ENCODE measurements at regions not wholly inside any gene's neighbourhood (a gene's known extent, or its start where the extent isn't known, plus 50 kb on each side); places are given as distances from the start of the nearest gene placed in this dataset.
"Not testable (repeated sequence)": the region's sequence is repeated elsewhere in the genome, so short reads cannot be mapped to it uniquely, and the experiment has no call there.

DNA sequence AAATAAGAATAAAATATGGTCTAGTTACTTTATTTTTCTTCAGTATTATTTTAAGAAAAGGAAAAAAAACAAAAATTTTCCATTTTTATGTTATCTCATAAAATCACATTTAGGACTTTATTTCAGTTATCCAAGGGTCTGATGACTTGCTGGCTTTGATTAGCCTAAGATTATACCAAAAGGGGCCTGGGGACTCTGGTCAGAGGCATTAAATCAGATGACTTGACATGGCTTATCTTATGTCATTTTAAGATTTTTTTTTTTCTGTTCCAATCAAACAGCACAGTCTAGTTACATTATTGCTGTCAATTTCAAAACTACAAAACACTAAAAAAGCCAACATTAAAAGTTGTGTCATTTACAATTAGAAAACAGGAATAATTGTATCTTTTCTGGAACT lies 725.4 kb upstream of the NR2F2 start:
- DNase-seq (ENCODE audit: low read depth), result no peak

DNA sequence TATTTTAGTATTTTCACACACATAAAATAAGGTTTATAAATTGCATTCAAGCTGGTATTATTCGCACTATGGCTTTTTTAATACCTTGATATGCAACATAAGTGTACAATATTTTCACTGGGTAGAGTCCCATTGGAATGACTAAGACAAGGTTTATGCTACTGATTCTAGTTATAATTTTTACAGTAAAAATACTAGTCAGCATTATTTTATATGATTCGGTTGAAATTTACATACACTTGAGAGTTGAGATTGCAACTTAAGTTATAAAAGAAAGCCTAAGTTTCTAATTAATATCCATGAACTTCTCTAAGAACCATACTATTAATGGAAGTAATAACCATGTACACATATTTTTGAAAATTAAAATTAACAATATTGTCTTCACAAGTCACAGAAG lies 723.9 kb upstream of the NR2F2 start:
- no peak for DNase-seq (ENCODE audit: low read depth)

DNA sequence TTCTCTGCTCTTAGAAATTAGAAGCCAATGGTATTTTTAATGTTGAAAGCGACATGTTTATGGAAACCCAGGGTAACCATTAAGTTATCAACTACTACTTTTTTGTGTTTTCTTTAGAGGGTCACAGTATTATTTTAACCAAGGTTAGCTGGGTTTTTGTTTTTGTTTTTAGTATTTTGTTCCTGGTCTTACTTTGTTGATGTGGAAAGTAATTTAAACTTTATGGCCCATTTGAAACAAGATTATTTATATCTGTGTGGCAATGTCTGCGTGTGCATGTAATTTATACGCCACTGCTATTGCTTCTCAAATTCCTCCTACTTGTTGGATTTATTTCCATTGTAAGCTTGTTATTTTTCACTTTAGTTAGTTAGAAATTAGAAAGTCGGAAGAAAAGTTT lies 722.1 kb upstream of the NR2F2 start:
- no peak for DNase-seq (ENCODE audit: low read depth)

DNA sequence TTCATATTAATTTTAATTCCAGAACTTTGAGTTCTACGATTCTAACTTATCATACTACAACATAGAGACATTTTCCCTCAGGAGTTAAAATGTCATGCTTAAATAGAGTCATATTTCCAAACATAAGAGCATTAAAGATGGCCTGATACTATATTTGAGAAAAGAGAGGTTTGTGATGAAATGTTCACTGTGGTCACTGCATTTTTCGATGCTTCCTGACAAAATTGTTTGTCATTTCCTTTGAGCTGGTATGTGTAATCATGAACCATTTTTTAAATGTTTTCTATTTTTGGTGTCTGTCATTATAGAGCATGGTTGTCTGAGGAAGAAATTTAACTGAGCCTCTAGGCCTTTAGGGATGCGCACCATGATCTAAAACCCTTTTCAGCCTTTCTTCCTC lies 721.4 kb upstream of the NR2F2 start:
- DNase-seq (ENCODE audit: low read depth), result no peak

DNA sequence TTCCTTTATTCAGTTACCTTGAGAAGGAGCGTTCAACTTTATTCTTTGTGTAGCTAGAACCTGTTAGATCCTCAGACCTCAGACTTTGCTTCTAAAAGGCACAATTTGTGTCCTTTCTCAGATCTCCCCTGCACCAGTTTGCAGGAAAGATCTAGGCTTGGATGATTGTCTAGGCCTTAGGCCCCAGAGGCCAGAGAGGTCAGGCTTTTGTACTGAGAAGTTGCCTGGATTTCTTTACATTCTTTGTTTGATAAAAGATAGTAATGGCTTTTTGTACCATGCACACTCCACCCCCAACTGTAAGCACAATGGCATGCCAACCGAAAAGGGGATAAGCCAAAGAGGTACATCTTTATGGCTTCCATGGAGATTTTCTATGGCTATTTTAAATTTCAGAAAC lies 719.6 kb upstream of the NR2F2 start:
- DNase-seq (ENCODE audit: low read depth), result no peak

DNA sequence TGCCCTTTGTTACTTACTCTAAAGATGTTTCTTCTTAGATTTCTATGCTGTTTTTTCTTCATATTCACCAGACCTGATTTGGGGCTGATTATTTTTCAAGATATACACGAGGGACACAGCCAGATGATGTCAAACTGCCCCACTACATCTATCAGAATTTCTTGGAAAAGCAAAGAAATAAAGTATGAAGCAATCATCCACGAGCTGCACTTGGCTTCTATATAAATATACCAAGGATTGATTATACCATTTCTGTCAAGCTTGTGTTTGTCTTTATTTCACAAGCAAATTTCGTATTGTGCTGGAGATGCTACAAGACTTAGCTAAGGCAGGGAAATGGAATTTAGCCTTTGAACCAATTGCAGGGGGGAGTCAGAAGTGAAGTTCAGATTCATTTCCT lies 715.1 kb upstream of the NR2F2 start:
- no peak for DNase-seq (ENCODE audit: low read depth)

DNA sequence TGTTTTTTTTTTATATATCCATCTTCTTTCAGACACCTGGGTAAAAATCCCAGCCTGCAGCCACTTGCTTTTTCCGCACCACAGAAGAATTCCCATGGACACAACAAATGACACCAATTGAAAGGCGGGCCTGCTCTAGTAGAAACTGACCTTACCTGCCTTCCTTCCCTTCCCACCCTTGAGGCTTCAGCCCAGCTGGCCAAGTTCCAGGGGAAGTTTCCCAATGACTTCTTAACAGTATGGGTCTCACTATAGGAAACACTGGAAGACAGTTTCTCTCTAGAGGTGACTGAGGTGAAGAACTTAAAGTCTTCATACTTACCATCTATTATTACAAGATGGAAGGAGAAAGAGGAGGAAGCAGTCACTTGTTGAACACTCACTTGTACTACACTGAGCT lies 714.2 kb upstream of the NR2F2 start:
- DNase-seq (ENCODE audit: low read depth), result no peak

DNA sequence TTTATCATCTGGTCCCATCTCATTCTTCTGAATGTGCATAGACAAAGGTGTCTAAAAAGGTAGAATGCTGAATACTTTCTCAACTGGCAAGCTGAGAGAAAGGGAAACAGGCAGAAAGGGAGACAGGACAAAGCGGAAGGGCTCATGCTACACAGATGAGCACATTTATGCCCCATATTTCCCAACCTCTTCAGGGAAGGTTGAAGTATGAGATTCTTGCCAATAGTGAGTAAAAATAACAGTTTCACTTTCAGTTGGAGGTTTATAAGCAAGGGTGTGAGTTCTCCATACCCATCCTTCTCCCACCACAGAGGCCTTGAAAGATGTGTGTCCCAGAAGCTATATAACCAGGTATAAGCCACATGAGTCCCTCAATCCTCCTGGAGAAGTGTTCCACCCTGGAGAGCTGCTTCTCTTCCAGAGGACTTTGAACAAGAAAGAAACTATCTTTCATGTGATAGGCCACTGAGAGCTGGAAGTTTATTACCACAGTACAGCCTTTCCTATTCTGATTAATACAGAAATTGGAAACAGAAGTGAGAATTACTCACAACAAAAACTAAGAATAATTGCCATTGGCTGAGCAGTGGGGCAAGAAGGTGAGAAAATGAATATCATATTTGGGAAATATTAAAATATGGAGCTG lies 709.4 kb upstream of the NR2F2 start:
- DNase-seq (ENCODE audit: low read depth), result no peak

DNA sequence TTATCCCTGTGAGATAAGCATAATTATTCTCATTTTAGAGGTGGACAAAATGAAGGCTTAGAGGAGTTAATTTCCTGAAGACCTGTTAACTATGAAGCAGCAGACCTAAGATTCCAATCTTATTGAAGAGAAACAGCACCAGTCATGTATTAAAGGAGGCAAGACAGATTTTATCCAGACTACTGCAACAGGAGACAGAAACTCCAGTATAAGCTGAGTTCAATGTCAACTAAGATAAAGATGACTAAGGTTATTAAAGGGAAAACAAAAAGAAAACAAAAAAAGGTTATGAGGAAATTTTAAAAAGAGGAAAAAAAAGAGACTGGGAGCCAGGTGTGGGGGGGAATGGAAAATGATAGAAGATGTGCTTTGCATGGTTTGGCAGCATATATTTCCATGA lies 707.7 kb upstream of the NR2F2 start:
- no peak for DNase-seq (ENCODE audit: low read depth)

DNA sequence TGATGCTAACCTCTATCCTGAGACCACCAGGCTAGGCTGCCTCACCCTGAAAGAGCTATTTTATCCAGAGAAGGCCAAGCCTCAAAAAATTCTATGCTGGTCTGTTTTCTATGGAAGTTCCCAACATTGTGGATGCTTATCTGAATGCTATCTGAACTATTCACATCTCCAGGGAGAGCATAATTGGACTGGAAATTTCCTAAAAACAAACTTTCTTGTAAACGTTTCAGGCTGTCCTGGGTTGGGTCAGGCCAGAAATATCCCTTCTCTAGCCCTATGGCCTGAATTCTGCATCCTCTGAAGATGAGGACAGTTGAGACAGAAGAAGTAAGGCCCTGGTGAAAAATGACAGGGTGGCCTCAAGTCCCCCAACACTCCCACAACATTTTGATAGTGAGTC lies 706.4 kb upstream of the NR2F2 start:
- no peak for DNase-seq (ENCODE audit: low read depth)

DNA sequence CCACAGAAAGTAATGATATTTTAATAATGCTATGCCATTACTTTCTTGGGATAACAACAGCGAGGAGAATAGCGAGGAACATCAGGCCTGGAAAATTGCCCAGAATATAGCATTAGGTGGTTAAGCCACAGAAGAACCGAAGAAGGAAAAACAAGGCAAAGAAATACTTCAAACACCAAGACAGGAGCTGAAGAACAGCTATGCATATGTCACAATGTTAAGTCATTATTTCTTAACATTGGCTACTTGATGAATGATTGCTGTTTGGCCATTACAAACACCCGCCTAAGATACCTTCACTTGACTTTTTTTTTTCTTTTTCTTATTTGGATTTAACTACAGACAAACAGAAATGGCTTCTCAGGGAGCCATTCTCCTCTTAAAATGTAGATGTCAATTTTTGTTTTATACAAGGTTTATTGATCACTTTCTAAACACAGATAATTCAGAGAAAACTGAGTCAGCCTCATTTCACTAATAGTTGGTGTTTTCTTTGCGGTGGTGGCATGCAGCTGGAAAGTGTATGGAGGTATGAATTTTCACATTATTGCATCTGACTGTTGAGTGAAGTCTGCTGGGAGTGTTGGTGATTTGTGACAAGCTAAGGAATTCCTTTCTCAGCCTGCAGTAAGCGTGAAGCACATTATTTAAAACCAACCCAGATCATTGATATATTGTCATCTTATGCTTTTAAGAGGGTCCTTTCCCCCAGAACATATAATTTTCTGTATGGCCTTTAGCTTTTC lies 705.7 kb upstream of the NR2F2 start:
- no peak for DNase-seq (ENCODE audit: low read depth)

DNA sequence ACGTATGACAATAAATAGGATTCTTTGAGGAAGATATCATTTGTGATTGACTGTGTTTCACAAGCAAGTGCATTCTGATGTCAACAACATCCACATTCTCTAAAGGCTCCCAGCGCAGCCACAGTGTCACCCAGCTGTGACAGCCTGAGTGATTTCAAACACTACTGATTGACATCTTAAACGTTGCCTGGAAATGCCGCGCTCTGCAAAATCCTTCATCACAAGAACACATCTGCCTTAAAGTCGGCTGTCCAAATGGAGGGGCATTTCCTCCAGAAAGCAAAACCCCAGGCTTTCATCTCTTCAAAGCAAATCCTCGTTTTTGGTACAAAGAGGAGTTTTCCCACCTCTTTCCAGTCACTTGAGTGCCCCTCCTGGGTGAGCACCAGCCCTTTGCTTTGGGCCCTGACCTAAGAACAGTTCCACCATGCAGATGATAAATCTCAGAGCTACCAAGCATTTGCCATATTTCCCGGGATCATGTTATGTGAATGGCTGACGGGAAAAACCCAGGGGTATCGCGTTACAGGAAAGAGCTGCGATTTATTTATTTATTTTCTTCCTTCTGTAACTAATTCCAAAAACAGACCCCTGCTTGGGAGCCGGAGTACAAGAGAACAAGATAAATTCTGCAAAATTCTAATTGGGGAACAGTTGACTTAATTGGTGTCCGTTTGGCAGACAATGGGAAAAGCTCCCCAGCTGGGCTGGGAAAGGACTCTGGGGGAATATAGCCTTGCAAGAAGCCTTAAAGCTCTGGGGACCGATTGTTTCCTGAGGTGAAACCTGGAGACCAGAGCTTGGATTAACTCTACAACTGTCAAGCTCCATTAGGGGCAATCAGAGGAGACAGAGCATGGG lies 703.8 kb upstream of the NR2F2 start:
- DNase-seq (ENCODE audit: low read depth), result no peak

DNA sequence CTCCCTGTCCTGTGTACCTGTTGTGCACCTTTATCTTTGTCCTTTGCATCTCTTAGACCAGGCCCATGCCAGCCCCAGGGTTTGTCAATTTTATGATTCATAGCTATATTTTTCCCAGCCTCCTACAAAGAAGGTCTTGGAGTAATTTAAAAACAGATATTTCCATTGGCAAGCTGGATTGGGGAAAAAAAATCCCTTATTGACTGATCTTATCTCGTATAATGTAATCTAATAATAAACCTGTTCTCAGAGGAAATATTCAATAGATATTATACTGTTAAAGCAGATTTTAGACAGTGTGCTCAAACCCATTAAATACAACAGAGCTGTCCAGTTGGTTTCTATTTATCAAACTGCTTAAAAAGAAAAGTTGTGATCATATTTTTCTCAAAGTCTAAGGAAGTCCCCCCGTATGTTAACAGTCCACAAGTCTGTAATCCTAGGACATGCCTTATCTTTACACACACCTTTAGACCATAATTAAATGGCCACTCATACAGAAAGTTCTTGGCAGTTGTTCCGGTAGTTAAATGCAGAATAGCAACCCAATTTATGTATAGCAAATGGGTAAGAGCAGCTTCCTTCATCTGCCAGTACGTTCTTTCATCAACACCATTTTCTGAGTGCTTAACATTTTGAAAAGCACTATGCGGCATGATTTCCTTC lies 700.9 kb upstream of the NR2F2 start:
- no peak for DNase-seq (ENCODE audit: low read depth)

DNA sequence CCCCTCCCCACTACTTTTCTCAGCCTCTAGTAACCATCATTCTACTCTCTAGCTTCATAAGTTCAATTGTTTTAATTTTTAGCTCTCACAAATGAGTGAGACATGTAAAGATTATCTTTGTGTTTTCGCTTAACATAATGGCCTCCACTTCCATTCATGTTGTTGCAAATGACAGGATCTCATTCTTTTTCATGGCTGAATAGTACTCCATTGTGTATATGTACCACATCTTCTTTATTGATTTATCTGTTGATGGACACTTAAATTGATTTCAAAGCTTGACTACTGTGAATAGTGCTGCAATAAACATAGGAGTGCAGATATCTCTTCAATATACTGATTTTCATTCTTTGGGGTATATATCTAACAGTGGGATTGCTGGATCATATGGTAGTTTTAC lies 699.8 kb upstream of the NR2F2 start:
- DNase-seq (ENCODE audit: low read depth), result no peak

DNA sequence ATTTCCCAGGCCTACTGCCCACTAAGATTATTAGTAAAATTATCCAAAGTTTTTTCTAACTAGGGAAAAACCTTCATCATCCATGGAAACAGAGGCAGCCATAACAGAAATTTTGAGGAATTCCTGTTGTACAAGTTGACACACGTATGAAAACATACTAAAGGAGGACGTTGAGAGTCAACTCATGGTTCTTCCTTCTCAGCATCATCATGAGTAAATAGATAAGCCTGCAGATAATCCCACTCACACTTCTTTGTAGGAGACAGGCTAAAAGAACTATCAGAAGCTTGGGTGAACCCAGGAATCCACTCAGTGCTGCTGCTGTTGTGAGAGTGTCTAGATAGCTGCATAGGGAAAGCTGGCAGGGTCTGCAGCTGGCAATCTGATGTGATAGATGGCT lies 694.8 kb upstream of the NR2F2 start:
- no peak for DNase-seq (ENCODE audit: low read depth)

DNA sequence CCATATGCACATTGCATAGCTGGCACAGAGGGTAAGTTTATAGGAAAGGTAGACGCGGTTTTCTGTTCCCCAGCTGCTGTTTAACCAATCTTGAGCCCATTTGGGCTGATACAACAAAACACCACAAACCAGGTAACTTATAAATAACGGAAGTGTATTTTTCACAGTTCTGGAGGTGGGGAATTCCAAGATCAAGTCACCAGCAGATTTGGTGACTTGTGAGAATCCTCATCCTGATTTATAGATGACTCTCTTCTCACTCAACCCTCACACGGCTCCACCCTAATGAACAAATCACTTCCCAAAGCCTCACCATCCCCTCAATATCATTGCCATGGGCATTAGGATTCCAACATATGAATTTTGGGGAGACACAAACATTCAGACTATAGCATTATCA lies 694.4 kb upstream of the NR2F2 start:
- no peak for DNase-seq (ENCODE audit: low read depth)

DNA sequence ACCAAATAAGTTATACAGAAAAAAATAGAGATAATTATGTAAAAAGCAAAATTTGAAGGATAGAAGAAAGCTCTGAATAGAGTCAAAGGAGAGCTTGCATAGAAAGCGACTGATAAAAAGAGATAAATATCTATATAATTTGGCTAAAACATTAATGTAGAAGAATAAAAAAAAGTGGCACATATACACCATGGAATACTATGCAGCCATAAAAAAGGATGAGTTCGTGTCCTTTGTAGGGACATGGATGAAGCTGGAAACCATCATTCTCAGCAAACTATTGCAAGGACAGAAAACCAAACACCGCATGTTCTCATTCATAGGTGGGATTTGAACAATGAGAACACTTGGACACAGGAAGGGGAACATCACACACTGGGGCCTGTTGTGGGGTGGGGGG lies 693.3 kb upstream of the NR2F2 start:
- not testable (repeated sequence) for DNase-seq (ENCODE audit: low read depth)

DNA sequence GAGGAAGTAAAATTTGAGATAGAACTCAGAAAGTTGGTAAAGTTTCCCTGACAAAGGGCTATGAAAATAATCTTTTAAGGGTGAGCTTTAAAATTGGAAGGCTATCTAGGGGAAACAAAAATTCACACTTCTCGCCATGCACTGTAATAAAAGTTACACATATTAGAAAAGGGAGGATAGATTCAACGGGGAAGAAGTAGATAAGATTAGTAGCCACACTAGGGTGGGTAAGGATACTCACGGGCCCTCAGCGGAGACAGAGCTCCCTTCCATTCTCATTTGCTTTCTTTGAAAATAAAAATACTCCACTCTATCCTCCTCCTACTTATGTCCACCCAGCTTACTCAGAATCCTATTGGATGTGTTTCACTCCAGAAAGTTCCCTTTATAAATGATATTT lies 691.3 kb upstream of the NR2F2 start:
- no peak for DNase-seq (ENCODE audit: low read depth)

DNA sequence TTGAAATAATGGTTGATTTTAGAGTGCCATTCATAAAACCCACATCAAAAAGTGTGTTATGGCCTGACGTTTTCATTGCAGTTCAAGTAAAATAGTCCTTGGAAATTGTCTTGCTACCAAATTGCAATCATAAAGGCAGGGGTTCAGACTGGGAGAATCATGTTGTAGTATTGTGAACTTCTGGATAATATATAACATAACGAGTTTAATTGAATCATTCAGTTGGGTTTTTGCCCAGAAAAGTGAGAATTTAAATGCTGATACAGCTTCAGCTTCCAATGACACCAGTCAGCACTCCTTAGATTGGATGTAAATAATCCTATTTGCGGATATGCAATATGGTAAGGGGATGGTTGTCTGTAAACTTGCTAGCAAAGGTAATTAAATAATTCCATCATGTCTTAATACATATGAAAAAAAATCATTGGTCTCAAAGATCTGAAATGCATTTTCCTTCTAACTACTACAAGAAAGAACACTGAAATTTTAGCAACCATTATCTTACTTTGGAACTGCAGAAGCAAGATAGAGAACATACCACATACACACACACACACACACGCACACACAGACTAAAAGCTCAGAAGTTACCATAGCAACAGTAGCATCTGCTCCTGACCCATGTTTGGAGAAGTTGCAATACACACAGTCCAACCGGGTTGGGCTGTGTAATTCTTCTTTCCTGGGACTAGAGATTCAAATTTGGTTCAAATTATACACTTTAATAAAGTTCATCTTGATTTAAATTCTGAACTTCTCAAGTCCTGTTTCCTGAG lies 686.2 kb upstream of the NR2F2 start:
- no peak for DNase-seq (ENCODE audit: low read depth)

DNA sequence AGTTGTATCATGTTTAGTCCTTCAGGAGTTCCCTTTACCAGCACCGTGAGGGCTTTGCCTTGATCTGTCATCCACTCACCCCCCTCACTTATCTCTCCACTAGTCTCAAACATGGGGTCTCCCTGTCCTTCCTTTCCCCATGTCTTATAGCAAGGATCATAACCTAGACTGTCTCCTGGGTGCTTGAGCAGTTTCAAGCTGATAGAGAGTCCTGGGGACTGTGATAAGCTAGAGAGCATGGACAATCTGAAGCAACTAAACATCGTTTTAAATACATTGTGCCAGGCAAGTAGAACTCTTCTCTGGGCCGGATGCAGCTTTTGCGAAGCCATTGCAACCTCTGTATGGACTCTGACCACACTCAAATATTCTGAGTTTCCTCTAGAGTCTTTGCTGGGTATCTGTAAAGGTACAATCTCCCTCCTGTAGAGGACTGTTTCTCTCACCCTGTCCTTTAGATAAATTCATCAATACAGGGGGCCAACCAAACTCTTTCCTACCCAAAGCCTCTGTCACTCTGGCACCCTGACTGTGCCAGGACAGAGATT lies 684.6 kb upstream of the NR2F2 start:
- DNase-seq (ENCODE audit: low read depth), result no peak

DNA sequence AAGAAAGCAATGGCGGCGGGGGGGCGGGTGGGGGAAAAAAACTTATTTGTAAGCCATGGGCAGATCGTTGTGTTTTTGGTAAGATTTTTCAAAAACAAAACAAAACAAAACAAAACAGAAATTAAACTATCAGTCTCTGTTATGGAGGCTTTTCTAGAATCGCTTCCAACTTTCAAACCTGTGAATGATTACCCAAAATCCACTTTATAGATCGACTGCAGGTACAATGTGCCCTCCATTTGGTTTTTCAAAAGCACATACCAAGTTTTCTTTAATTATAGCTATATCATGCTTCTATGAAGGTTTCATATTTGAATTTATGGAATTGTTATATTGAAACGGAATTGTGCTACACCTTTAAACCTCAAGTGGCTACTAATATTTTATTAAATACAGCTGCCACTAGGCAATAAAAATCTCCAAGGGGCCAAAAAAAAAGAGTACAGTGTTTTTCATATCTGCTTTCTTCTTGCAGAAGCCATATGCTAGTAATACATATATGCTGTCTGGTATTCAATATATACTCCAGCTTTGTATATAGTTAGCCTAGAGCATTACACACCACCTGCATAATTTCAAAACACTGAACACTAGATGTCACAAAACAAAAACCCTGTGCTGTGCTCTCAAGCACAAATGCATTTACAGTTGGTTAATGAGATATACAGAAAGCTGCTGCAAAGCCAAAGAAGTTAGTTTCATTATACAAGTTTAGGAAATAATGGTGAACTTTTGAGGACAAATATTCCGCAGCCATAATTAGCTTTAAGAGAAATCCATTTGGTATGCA lies 683.8 kb upstream of the NR2F2 start:
- no peak for DNase-seq (ENCODE audit: low read depth)

All from stimulated activated CD8-positive, alpha-beta memory T cell treated with anti-CD3 and anti-CD28 coated beads, Interleukin-7, amount 100 ng/mL, for 24 hours (primary cell).